OCI-LY3 (cell line): ENCODE measurements at regions not wholly inside any gene's neighbourhood (a gene's known extent, or its start where the extent isn't known, plus 50 kb on each side); places are given as distances from the start of the nearest gene placed in this dataset.

Source experiments
- EZH2phosphoT487 ChIP-seq: fragments of 200-600 bp; shearing (Covaris generic); IDR thresholded peaks from 2 replicates; pipeline ENCODE4 v1.6.1; 2018; ENCODE audit warnings: antibody characterized with exemption, mixed run types, low read depth
- TF ChIP-seq, protein P1 (sequence below): fragments of 200-600, 300-600 bp; sonication (generic); IDR thresholded peaks from 2 replicates; pipeline ENCODE4 v1.5.1; 2014; ENCODE audit warnings: antibody characterized with exemption, low read length, low read depth

DNA sequence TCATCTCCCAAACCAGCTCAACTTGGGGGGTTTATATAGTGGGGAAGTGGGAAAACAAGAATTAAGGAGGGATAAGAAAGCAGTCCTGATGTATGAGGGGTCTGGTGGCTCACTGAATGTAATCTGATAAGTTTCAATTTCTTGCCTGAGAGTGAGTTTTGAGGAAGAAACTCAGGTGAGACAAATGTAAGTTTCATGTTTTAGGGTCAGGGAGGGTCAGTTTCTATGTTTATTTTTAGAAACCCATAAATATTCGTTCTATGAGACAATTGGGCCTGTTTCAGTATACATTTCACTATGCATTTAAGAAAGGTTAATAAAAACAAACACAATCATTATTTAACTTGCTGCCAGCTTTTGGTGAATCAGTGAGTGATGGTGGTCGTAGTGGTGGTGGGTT is 128.0 kb upstream of the MBL2 start:
- TF ChIP-seq, protein P1, sequence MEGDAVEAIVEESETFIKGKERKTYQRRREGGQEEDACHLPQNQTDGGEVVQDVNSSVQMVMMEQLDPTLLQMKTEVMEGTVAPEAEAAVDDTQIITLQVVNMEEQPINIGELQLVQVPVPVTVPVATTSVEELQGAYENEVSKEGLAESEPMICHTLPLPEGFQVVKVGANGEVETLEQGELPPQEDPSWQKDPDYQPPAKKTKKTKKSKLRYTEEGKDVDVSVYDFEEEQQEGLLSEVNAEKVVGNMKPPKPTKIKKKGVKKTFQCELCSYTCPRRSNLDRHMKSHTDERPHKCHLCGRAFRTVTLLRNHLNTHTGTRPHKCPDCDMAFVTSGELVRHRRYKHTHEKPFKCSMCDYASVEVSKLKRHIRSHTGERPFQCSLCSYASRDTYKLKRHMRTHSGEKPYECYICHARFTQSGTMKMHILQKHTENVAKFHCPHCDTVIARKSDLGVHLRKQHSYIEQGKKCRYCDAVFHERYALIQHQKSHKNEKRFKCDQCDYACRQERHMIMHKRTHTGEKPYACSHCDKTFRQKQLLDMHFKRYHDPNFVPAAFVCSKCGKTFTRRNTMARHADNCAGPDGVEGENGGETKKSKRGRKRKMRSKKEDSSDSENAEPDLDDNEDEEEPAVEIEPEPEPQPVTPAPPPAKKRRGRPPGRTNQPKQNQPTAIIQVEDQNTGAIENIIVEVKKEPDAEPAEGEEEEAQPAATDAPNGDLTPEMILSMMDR, result no peak
- TF ChIP-seq EZH2phosphoT487, result no peak
